Karpas-422 (cell line): ENCODE measurements at regions not wholly inside any gene's neighbourhood (a gene's known extent, or its start where the extent isn't known, plus 50 kb on each side); places are given as distances from the start of the nearest gene placed in this dataset.

Experiments used
- DNase-seq: peaks from one replicate; pipeline ENCODE4 v3.0.0-alpha.2; 2015
- H2AFZ ChIP-seq: fragments of 200-600 bp; sonication (generic); 2 replicates; pipeline ENCODE4 v1.6.1; 2014; ENCODE audit warnings: antibody characterized with exemption, low read length, mixed read lengths
- H3K27ac ChIP-seq: fragments of 200-600 bp; sonication (generic); 2 replicates; pipeline ENCODE4 v1.5.1; 2014; ENCODE audit warnings: mild to moderate bottlenecking, low read length, moderate library complexity
- H3K27me3 ChIP-seq: fragments of 200-600 bp; sonication (generic); 2 replicates; pipeline ENCODE4 v1.6.1; 2014; ENCODE audit warnings: low read length, mixed read lengths
- H3K36me3 ChIP-seq: fragments of 200-600 bp; sonication (generic); 2 replicates; pipeline ENCODE4 v1.6.1; 2014; ENCODE audit warnings: low read length, mixed read lengths; ENCODE audit not compliant: insufficient read depth
- H3K4me1 ChIP-seq: fragments of 200-600 bp; sonication (generic); 2 replicates; pipeline ENCODE4 v1.6.1; 2014; ENCODE audit warnings: mild to moderate bottlenecking, low read length, mixed read lengths
- H3K4me2 ChIP-seq: fragments of 200-600 bp; sonication (generic); 2 replicates; pipeline ENCODE4 v1.6.1; 2014; ENCODE audit warnings: low read length, low read depth, mild to moderate bottlenecking; ENCODE audit not compliant: poor library complexity, severe bottlenecking
- H3K4me3 ChIP-seq: fragments of 200-600 bp; sonication (generic); 2 replicates; pipeline ENCODE4 v1.5.1; 2014; ENCODE audit warnings: mild to moderate bottlenecking, antibody characterized with exemption, low read length, mixed read lengths
- H3K79me2 ChIP-seq: fragments of 200-600 bp; sonication (generic); 2 replicates; pipeline ENCODE4 v1.6.1; 2014; ENCODE audit warnings: mild to moderate bottlenecking, low read length, mixed read lengths
- H3K9ac ChIP-seq: fragments of 200-600 bp; sonication (generic); 2 replicates; pipeline ENCODE4 v1.6.0; 2014; ENCODE audit warnings: low read length
- H3K9me2 ChIP-seq: fragments of 200-600 bp; sonication (generic), shearing (Covaris generic); replicated peaks from 2 replicates; pipeline ENCODE4 v1.6.0; 2014; ENCODE audit warnings: mild to moderate bottlenecking, low read length, moderate library complexity; ENCODE audit not compliant: insufficient read depth
- H3K9me3 ChIP-seq: fragments of 300-700, 200-600 bp; sonication (generic); 2 replicates; pipeline ENCODE4 v1.6.1; 2014; ENCODE audit warnings: low read length, mixed read lengths
- H4K20me1 ChIP-seq: fragments of 200-600 bp; sonication (generic); 2 replicates; pipeline ENCODE4 v1.6.1; 2014; ENCODE audit warnings: mild to moderate bottlenecking, antibody characterized with exemption, low read length, low read depth; ENCODE audit not compliant: insufficient read depth

DNA sequence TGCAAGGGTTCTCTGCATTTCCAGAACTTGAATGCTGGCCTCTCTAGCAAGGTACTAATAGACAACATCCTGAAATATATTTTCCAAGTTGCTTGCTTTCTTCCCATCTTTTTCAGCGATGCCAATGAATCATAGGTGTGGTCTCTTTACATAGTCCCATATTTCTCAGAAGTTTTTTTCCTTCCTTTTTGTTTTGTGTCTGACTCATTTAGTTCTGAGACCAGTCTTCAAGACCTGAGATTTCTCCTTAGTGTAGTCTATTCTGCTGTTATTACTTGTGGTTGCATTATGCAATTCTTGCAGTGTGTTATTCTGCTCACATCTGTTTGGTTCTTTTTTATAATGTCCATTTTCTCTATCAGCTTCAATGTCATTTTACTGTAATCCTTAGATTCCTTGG is 1265.0 kb upstream of the ALCAM start:
- H3K36me3 ChIP-seq = no peaks in the 10 kb centered on the region
- H4K20me1 ChIP-seq = no peaks in the 10 kb centered on the region
- no peak overlapping the region for H3K9ac ChIP-seq
- H3K4me2 ChIP-seq = no peak overlapping the region
- no peaks in the 10 kb centered on the region for H3K79me2 ChIP-seq
- H3K27me3 ChIP-seq = no peaks in the 10 kb centered on the region
- H2AFZ ChIP-seq = no peak overlapping the region
- no peak overlapping the region for H3K4me3 ChIP-seq
- no peaks in the 10 kb centered on the region for H3K9me3 ChIP-seq
- DNase-seq = no peak
- no peaks in the 10 kb centered on the region for H3K9me2 ChIP-seq
- no peaks in the 10 kb centered on the region for H3K4me1 ChIP-seq
- no peak overlapping the region for H3K27ac ChIP-seq

DNA sequence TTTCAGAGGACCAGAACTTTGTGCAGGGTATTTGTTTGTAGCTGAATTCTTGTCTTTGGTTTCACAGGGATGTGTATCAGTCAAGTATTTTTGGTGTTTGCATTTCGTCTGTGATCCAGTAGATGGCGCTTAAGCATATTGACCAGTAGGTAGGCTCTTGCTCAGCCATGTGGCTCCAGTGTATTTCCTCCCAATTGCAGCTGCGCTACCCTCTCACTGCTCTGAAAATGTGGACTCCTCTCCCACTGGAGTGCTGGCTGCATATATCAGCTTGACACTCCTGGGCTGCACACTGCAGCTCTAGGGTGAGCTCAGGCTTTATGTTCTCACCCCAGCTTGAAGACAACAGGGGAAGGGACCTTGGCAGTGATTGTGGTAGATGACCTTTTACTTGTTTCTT is 1264.3 kb upstream of the ALCAM start:
- no peaks in the 10 kb centered on the region for H3K9me3 ChIP-seq
- H3K27ac ChIP-seq = no peak overlapping the region
- no peak overlapping the region for H2AFZ ChIP-seq
- no peaks in the 10 kb centered on the region for H3K79me2 ChIP-seq
- DNase-seq = peak; percentile 76
- no peak overlapping the region for H3K4me3 ChIP-seq
- H4K20me1 ChIP-seq = no peaks in the 10 kb centered on the region
- no peaks in the 10 kb centered on the region for H3K4me1 ChIP-seq
- no peaks in the 10 kb centered on the region for H3K27me3 ChIP-seq
- no peak overlapping the region for H3K9ac ChIP-seq
- H3K4me2 ChIP-seq = no peak overlapping the region
- no peaks in the 10 kb centered on the region for H3K9me2 ChIP-seq
- no peaks in the 10 kb centered on the region for H3K36me3 ChIP-seq

DNA sequence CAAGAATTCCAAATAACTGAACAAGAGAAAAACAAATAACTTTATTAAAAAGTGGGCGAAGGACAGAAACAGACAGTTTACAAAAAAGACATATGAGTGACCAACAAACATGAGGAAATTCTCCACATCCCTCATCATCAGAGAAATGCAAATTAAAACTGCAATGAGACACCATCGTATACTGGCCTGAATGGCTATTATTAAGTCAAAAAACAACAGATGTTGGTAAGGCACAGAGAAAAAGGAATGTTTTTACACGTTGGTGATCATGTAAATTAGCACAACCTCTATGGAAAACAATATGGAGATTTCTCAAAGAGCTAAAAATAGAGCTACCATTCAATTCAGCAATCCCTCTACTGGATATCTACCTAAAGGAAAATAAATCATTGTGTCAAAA is 1260.4 kb upstream of the ALCAM start:
- no peaks in the 10 kb centered on the region for H4K20me1 ChIP-seq
- no peak overlapping the region for H3K4me2 ChIP-seq
- H3K27me3 ChIP-seq = no peaks in the 10 kb centered on the region
- no peaks in the 10 kb centered on the region for H3K9me2 ChIP-seq
- H2AFZ ChIP-seq = no peak overlapping the region
- no peaks in the 10 kb centered on the region for H3K9me3 ChIP-seq
- no peaks in the 10 kb centered on the region for H3K36me3 ChIP-seq
- DNase-seq = peak; percentile 5
- no peak overlapping the region for H3K9ac ChIP-seq
- H3K4me3 ChIP-seq = no peak overlapping the region
- no peaks in the 10 kb centered on the region for H3K79me2 ChIP-seq
- H3K27ac ChIP-seq = no peak overlapping the region
- no peaks in the 10 kb centered on the region for H3K4me1 ChIP-seq

DNA sequence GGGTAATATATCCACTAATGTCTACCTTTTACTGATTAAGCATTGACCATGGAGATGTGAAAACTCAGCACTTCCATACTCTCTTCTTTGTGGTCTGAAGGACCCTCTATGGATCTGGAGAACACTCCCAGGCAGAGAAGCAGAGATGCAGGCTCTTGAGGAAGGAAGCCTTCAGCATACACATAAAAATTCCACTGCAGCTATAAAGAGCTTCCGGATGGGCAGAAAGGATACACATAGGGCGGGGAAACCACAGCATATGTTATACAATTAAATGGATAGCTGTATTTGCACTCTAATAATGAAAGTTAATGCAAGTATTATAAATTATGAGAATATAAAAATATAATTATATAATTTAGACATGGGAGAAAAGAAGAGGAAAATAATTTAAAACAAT is 1258.2 kb upstream of the ALCAM start:
- DNase-seq = peak; percentile 2
- no peaks in the 10 kb centered on the region for H4K20me1 ChIP-seq
- H3K27ac ChIP-seq = no peak overlapping the region
- H3K4me3 ChIP-seq = no peak overlapping the region
- H3K27me3 ChIP-seq = no peaks in the 10 kb centered on the region
- H3K4me1 ChIP-seq = no peaks in the 10 kb centered on the region
- no peaks in the 10 kb centered on the region for H3K36me3 ChIP-seq
- H2AFZ ChIP-seq = no peak overlapping the region
- H3K4me2 ChIP-seq = no peak overlapping the region
- H3K9me3 ChIP-seq = no peaks in the 10 kb centered on the region
- H3K79me2 ChIP-seq = no peaks in the 10 kb centered on the region
- H3K9me2 ChIP-seq = no peaks in the 10 kb centered on the region
- no peak overlapping the region for H3K9ac ChIP-seq

DNA sequence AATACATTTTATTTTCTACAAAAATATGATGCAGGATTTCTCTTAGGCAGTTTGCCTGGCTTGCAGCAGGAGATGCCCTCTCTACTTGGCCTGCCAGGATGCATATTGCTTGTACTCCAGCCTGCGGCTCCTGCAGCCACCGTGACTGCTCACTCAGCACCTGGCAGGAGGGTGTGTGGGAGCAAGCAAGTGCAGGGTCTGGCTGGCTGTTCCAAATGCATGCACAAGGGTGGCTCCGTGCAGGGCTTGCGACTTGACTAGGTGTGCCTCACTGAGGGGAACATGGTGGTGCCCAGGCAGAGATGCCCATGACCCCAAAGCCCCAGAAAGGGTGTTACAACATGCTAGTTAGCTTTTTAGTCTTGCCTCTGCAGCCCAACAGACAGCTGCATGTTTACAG is 1240.2 kb upstream of the ALCAM start:
- no peak overlapping the region for H3K27ac ChIP-seq
- no peak overlapping the region for H3K9ac ChIP-seq
- H2AFZ ChIP-seq = no peak overlapping the region
- H3K4me2 ChIP-seq = no peak overlapping the region
- no peaks in the 10 kb centered on the region for H3K36me3 ChIP-seq
- H3K4me1 ChIP-seq = no peaks in the 10 kb centered on the region
- no peak for DNase-seq
- H3K27me3 ChIP-seq = 0 out of 2 replicates have a peak, but pooled peaks cover 2% of the 10 kb centered on the region
- H3K4me3 ChIP-seq = no peak overlapping the region
- no peaks in the 10 kb centered on the region for H3K79me2 ChIP-seq
- H3K9me2 ChIP-seq = no peaks in the 10 kb centered on the region; the same call in 1 of the 2 replicates
- H4K20me1 ChIP-seq = no peaks in the 10 kb centered on the region
- H3K9me3 ChIP-seq = peaks cover 3% of the 10 kb centered on the region; the same call in 1 of the 2 replicates

DNA sequence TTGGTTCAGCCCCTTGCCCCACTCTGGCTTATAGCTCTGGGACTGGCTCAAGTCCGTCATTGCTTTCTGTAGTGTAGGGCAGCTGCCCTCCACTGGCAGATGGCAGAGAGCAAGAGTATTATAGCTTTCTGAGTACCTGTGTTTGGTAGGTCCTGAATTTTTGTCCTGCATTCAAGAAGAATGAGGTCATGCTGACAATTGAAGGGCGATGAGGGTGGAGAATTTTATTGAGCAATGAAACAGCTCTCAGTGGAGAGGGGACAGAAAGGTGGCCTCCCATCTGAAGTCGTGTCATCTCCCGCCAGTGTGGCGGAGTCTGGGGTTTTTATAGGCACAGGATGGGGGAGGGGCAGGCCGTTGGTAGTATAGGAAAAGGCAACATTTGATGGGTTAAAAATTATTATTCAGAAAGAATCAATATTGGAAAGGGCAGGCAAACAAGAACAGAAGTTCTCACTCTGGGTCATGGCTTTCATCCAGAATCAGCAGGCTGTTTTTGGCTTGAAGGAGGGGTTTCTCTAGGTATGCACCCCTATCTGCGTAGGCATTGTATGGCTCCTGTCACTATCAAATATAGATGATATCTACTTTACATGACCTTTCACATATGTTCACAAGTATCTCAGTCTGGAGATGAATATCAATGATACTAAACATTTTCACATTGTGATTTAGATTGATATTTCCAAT is 1239.7 kb upstream of the ALCAM start:
- H2AFZ ChIP-seq = no peak overlapping the region
- no peaks in the 10 kb centered on the region for H3K79me2 ChIP-seq
- no peaks in the 10 kb centered on the region; the same call in 1 of the 2 replicates for H3K9me2 ChIP-seq
- H4K20me1 ChIP-seq = no peaks in the 10 kb centered on the region
- peaks cover 3% of the 10 kb centered on the region; the same call in 1 of the 2 replicates for H3K9me3 ChIP-seq
- no peak overlapping the region for H3K9ac ChIP-seq
- DNase-seq = no peak
- no peaks in the 10 kb centered on the region for H3K36me3 ChIP-seq
- no peak overlapping the region for H3K4me2 ChIP-seq
- H3K4me1 ChIP-seq = no peaks in the 10 kb centered on the region
- no peak overlapping the region for H3K27ac ChIP-seq
- H3K27me3 ChIP-seq = 0 out of 2 replicates have a peak, but pooled peaks cover 2% of the 10 kb centered on the region
- H3K4me3 ChIP-seq = no peak overlapping the region

DNA sequence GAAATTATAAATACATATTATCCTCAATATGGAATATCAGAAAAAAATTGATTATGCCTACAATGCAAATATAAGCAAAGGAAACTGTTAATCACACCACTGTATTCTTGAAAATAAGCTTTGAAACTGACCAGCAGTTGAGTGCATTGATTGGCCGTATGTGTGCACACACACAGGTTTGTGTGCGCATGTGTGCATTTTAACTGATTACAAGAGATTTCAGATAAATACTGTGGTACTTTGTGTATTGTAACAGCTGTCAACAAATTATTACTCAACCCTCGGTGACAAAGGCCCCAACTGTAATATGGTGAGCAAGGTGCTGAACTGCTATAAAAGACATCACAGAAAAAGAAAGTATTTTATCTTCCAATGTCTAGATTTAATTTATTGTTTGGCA is 1238.9 kb upstream of the ALCAM start:
- Histone ChIP-seq H2AFZ (no peak overlapping the region), H3K27ac (no peak overlapping the region), H3K9me3 (peaks cover 3% of the 10 kb centered on the region; the same call in 1 of the 2 replicates), H3K27me3 (0 out of 2 replicates have a peak, but pooled peaks cover 2% of the 10 kb centered on the region), H3K9me2 (no peaks in the 10 kb centered on the region; the same call in 1 of the 2 replicates), H3K36me3 (no peaks in the 10 kb centered on the region), H4K20me1 (no peaks in the 10 kb centered on the region), H3K4me2 (no peak overlapping the region), H3K4me3 (no peak overlapping the region), H3K4me1 (no peaks in the 10 kb centered on the region), H3K9ac (no peak overlapping the region), H3K79me2 (no peaks in the 10 kb centered on the region)
- DNase-seq = no peak

DNA sequence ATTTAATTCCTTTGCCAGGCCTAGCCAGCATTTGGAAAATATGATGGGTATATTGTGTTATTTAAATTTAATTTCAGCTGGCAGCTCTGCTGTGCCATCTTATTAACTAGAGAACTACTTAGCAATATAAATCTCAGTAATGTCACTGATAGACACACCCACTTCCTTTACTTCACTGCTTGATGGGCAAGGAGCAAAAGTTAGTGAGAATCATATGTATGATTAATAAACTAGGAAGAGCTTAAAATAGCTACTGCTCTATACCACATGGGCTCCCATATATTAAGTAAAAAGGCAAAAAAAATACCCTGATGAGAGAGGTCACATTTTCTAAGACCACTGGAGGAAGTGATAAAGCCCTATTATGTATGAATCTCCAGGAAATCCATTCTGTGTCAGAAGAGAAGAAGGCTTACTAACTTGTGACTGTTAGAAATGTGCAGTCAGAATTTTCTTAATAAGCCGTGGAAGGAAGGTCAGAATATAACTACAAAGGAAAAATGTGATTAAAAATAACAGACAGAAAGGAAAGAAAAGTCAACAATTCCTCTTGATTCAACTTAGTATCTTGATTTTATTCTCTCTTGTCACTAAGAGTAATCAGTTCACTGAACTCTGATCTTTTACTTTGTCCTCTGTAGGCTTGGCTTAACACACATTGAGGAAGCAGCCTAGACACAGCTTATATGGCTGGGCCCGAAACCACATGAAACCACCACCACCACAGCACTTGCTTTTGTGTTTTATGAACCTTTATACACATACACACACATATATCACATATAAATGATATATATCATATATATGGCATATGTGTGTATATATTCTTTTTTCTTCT is 1233.9 kb upstream of the ALCAM start:
- Histone ChIP-seq H3K9me3 (peaks cover 2% of the 10 kb centered on the region; the same call in 1 of the 2 replicates), H2AFZ (no peak overlapping the region), H3K36me3 (no peaks in the 10 kb centered on the region), H3K4me1 (no peaks in the 10 kb centered on the region), H3K79me2 (no peaks in the 10 kb centered on the region), H3K27me3 (no peaks in the 10 kb centered on the region), H3K4me3 (no peak overlapping the region), H4K20me1 (no peaks in the 10 kb centered on the region), H3K9ac (no peak overlapping the region), H3K27ac (no peak overlapping the region), H3K4me2 (no peak overlapping the region), H3K9me2 (no peaks in the 10 kb centered on the region)
- no peak for DNase-seq
